Stimulated activated CD8-positive, alpha-beta memory T cell treated with anti-CD3 and anti-CD28 coated beads, Interleukin-15, amount 100 ng/mL, for 48 hours (primary cell): ENCODE measurements at regions not wholly inside any gene's neighbourhood (a gene's known extent, or its start where the extent isn't known, plus 50 kb on each side); places are given as distances from the start of the nearest gene placed in this dataset.

Experiments
- DNase-seq, 2 donors: peaks; one replicate each; pipeline ENCODE4 v3.0.0-alpha.2; 2020; ENCODE audit warnings: low read depth in 2 of 2

DNA sequence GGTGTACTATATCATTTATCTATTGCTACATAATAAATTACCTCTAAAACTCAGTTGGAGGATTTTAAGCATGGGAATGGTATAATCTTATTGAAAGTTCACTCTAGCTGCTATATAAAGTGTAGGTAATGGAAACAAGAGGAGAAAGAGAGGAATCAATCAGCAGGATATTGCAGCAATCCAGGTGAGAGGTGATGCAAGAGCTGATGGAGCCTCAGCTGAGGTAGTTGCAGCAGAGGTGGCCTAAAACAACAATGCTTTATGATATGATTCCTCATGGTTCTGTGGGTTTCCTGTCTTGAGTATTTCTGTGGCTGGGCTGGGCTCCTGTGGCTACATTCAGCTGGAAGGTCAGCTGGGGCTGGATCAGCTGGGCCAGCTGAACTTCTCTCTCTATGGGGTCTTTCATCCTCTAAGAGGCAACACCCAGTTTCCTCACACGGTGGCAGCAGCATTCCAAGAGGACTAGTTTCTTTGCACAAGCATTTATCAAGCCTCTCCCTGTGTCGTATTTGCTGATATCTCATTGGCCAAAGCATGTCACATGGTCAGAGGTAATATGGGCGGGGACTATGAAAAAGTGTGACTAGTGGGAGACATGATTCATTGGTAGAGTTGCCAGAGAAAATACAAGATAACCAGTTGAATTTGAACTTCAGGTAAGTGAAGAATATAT is 135.4 kb upstream of the LARGE1 start:
- no peak for DNase-seq

- no peak for DNase-seq
These were observed 137.4 kb upstream of the LARGE1 start for GRCh38 chr22:34057726-34058125.

DNA sequence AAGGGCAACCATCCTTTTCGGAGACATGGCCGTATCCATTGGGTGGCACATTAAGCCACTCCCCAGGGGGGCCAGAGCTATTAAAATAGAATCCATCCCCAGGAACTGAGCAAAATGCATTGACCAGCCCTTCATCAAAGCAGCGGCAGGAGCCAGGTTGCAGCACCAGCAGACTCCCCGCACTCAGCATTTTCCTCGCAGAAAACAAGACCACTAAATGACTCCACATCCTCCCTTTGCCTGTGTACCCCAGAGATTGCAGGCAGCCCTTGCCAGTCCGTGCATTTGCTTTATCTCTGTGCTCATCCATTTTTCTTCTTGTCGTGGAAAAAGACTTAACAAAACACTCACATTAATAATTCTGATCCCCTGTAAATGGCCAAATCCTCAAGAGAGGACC is 144.4 kb upstream of the LARGE1 start:
- DNase-seq, result no peak

GRCh38 chr22:34067031-34067430 is 146.8 kb upstream of the LARGE1 start:
- no peak for DNase-seq

DNA sequence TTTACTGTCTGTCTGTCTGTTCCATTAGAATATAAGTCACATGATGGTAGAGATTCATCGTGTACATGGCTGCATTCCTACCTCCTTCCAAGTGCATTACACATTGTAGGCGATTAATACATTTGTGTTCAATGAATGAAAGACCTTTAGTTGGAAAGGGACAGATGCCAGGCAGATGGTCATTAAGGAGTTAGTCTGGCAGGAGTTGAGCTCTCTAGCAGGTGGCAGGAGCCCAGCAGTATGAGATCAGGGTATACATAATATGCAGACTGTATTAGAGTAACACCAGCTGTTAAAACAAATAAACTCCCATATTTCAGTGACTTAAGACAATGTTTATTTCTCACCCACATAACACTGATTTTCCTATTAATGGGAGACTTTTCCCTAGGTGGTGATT is 147.7 kb upstream of the LARGE1 start:
- no peak for DNase-seq

GRCh38 chr22:34070051-34070450 is 149.8 kb upstream of the LARGE1 start:
- no peak for DNase-seq

GRCh38 chr22:34070531-34070930 is 150.3 kb upstream of the LARGE1 start:
- DNase-seq, result no peak

DNA sequence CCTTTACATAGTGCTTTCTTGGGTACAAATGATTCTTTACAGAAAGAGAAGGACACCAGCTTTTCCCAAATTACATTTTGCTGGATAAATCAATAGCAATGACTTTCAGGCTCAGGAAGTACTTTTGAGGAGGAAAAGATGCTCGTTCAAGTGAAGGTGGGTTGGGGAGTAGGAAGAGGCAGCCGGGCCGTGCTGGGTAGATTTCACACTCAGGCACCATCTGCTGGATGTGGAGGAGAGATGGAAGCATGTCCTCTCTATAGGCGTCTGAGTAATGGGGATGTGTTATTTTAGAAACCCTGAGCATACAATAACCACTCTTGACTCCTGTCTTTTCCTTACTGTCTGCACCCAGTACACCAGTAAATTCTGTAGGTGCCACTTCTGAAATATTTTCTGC is 152.3 kb upstream of the LARGE1 start:
- no peak for DNase-seq

- DNase-seq, result no peak
These were observed 160.2 kb upstream of the LARGE1 start for GRCh38 chr22:34080433-34080832.

GRCh38 chr22:34096770-34097169 is 176.5 kb upstream of the LARGE1 start:
- no peak for DNase-seq

GRCh38 chr22:34099278-34099677 is 179.0 kb upstream of the LARGE1 start:
- no peak for DNase-seq

DNA sequence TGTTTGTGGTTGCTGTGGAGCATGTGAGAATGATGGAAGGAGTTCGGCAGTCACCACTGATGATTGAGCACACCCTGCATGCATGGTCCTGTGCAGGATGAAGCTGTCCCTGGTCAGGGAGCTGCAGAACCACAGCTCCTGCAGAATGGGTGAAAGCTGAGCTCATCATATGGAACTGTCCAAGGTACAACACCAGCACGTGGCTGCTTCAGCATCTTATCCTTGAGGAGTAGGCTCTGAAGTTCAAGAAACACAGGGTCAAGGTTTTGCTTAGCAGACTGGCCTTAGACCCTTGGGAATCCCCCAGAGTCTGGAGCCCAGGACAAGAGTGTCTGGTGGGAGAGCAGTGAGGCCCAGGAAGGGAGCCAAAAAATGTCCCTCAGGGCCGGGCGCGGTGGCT is 182.4 kb upstream of the LARGE1 start:
- no peak for DNase-seq

DNA sequence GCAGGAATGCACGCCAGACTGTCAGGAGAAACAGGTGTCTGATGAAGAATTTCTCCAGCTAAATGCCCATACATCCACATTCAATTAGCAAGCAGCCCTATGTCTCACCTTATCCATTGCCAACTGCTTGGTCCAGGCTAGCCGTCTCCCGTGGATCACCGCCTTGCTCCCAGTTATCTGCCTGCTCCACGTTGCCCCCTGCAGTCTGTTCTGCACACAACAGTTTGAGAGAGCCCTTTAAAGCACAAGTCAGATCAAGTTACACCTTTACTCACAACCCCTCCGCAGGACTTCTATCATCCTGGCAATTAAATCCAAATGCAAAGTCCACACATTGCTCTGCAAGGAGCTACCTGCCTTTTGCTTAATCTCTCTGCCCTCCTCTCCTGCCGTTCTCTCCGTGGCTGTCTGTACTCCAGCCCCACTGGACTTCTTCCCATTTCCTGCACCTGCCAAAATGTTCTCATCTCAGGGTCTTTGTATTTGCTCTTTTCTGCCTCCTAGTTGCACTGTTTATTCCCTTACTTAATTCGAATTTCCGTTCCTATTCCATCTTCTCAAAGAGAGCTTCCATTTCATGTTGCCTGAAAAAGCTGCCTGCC is 185.3 kb upstream of the LARGE1 start:
- no peak for DNase-seq

DNA sequence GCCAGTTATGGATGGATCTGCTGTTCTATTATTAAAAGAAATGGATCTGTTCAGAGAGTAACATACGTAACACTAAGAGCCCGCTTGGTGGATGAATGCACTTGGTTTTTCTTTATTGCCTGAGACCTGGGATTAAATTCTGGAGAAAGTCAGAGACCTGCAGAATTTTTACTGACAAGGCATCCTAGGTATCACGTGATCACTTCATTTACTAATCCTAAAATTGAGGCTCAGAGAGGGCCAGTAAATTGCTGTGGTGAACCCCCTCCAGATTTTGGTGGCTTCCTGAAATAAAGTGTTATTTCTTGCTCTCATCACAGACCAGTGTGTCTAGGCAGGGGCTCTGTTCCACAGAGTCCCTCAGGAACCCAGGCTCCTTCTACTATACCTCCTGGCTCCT is 187.9 kb upstream of the LARGE1 start:
- no peak for DNase-seq

DNA sequence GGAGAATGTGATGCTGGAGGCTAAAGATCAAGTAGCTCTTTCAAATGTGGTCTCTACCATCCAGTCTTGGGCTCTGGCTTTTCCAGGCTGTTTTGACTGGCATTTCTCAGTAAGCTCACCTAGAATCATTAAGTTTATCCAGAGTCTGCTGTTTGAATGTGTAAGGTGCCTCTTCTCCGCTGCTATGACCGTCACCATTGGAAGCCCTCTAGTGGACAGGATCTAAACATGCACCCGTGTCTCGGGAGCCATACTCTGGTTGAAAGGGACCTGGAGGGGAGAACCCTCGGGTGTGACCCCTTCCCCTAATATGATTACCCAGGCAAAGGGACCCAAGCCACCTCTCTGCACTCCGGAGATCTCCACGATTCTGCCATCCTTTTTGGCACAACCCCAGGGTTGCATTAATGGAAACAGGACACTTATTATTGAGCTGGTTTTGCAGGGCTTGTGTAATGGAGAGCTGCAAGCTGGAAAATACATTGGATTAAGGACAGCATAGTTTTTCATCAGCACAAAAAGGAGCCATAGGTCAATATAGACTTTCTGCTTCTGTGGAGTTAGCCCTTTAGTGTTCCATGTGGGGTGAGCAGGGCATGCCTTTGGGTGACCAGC is 191.0 kb upstream of the LARGE1 start:
- DNase-seq, result no peak

DNA sequence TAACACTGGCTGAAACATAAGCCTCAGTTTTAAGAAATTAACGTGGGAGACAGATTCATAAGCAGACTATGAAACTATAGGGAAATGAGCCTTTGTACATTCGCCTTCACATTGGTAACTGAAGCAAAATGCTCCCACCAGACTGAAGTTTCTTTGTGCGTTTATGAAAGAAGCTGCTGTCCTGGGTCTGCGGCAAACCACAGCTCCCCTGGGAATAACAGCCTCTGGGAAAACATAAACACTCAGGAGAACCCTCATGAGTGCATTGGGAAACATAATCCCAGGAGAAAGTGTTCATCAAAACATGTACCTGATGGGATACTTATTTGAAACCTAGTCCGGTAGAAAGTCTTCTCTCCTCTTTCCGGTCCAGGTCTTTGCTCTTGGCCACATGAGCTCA is 193.1 kb upstream of the LARGE1 start:
- DNase-seq, result no peak

GRCh38 chr22:34114406-34114805 is 194.1 kb upstream of the LARGE1 start:
- DNase-seq, result no peak

GRCh38 chr22:34115722-34116121 is 195.4 kb upstream of the LARGE1 start:
- DNase-seq, result no peak

DNA sequence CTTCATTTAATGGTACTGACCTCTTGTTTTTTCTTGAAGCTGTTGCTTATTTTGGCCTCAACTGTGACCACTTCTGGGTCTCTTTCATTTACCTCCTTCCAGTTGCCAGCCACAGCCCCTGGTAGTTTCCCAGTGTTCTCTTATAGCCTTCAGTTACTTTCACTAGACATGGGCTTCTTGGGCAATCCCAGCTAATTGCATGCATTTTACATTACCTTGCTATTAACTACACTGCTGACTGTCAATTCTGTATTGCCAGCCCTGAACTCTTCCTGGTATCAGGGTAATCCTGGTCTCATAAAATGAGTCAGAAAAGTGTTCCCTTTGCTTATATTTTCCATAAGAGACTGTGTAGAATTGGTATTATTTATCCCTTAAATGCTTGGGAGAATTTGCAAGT is 195.8 kb upstream of the LARGE1 start:
- DNase-seq, result no peak

DNA sequence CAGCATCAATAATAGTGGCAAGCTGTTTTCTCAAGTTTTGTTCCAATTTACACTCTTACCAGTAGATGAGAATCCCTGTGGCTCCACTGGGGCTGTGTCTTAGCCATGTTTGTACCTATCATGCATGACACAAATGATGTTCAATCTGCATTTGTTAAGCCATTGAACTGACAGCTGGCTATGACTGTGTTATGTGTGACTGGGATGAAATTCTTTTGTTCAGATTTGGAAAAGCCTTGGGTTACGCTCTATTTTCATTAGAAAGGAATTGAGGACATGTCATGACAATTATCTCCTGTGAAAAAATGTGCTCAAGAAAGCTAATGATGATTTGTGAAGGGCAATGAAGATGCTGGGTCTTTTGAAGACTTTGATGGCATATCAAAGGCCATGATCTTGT is 201.8 kb upstream of the LARGE1 start:
- DNase-seq, result no peak

- no peak for DNase-seq
These were observed 209.6 kb upstream of the LARGE1 start for GRCh38 chr22:34129691-34130486.

GRCh38 chr22:34135749-34136148 is 215.5 kb upstream of the LARGE1 start:
- no peak for DNase-seq

DNA sequence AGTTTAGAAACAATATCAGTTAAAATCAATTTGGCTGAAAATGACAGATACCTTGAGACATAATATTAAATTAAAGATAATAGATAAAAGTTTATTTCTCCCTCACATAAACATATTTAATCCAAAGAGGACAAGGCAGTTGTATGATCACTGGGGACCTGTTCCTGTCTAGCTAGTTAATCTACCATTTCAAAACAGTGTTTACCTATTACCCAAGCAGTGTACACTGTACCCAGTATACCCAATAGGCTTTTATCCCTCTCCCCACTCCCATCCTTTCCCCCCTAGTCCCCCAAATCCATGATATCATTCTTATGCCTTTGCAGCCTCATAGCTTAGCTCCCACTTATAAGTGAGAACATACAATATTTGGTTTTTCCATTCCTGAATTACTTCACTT is 229.7 kb upstream of the LARGE1 start:
- DNase-seq, result no peak
